ENCODE measurements at regions not wholly inside any gene's neighbourhood (a gene's known extent, or its start where the extent isn't known, plus 50 kb on each side); places are given as distances from the start of the nearest gene placed in this dataset.

GRCh38 chr3:22587446-22587845 lies 615.7 kb upstream of the UBE2E2 start:
- Histone ChIP-seq H3K79me1 (ENCODE audit: low read depth, low read length) (no peaks in the 10 kb centered on the region), H3K14ac (ENCODE audit: insufficient read length) (no peak overlapping the region), H3K23ac (ENCODE audit: insufficient read length) (no peak overlapping the region), H4K20me1 (replicated peaks in 1 of 2; ENCODE audit: control insufficient read depth in 1 of 2, insufficient read depth in 2 of 2, low read length in 2 of 2) (no peaks in the 10 kb centered on the region), H2AFZ (ENCODE audit: low read length) (peak overlapping the region; percentile 90), H3K9me3 (ENCODE audit: insufficient read depth in 2 of 2, low read depth in 1 of 2, low read length in 1 of 2) (no peaks in the 10 kb centered on the region), H3K27ac (ENCODE audit: low read depth, low read length) (no peak overlapping the region), H2AK5ac (ENCODE audit: low read depth, low read length) (no peak overlapping the region), H2BK15ac (ENCODE audit: low read length) (no peak overlapping the region), H3K56ac (replicated peaks; ENCODE audit: insufficient read length, low read depth, low read length) (no peak overlapping the region), H3K27me3 (replicated peaks in 1 of 4; ENCODE audit: control insufficient read depth in 3 of 4, extremely low read depth in 1 of 4, insufficient read depth in 3 of 4, low read length in 3 of 4) (no peaks in the 10 kb centered on the region), H3K79me2 (ENCODE audit: control insufficient read depth in 1 of 2, insufficient read depth in 2 of 2, low read length in 2 of 2) (no peaks in the 10 kb centered on the region), H2BK12ac (ENCODE audit: low read depth, low read length) (no peak overlapping the region), H3K18ac (ENCODE audit: extremely low read depth, low read length) (no peak overlapping the region), H2BK5ac (ENCODE audit: low read depth, low read length) (no peak overlapping the region), H3K4ac (replicated peaks; ENCODE audit: insufficient read length, low read depth, low read length) (no peak overlapping the region), H3K4me3 (ENCODE audit: extremely low read depth in 1 of 4, insufficient read depth in 2 of 4, low read depth in 3 of 4, low read length in 4 of 4) (no peak overlapping the region), H3K36me3 (ENCODE audit: control insufficient read depth in 2 of 4, insufficient read depth in 4 of 4, low read length in 3 of 4) (no peaks in the 10 kb centered on the region), H4K91ac (replicated peaks; ENCODE audit: insufficient read length, low read length) (no peak overlapping the region), H2BK120ac (replicated peaks; ENCODE audit: low read depth, low read length) (no peak overlapping the region), H2BK20ac (ENCODE audit: low read length) (no peak overlapping the region), H4K5ac (ENCODE audit: insufficient read length, low read depth, low read length) (no peak overlapping the region), H3K23me2 (ENCODE audit: low read depth, low read length) (no peaks in the 10 kb centered on the region), H3K9ac (replicated peaks in 1 of 4; ENCODE audit: extremely low read depth in 1 of 4, low read depth in 3 of 4, low read length in 3 of 4) (no peak overlapping the region), H3K4me2 (ENCODE audit: insufficient read depth in 1 of 2, low read depth in 2 of 2, low read length in 2 of 2) (no peak overlapping the region), H4K8ac (ENCODE audit: extremely low read depth, insufficient read depth, low read length) (no peak overlapping the region), H3K4me1 (replicated peaks in 1 of 4; ENCODE audit: control insufficient read depth in 3 of 4, insufficient read depth in 4 of 4, low read length in 3 of 4) (no peaks in the 10 kb centered on the region)
- POLR2A ChIA-PET (ENCODE audit: partially characterized antibody): no interaction called here
- CTCF ChIA-PET (ENCODE audit: partially characterized antibody): interaction anchor here (0.7 to 1.9 kb wide), 4 partner anchors 23 to 1658 kb away, joined by 3 to 12 read pairs (median 4); no protein-coding TSS in a partner anchor
- no peak for DNase-seq (ENCODE audit: low read depth in 1 of 2, low spot score in 2 of 2)
- WGBS, 2 experiments (ENCODE audit: extremely low coverage in 1 of 2, insufficient coverage in 1 of 2, insufficient read length in 1 of 2, insufficient replicate concordance in 2 of 2, low coverage in 1 of 2, low lambda C conversion rate in 2 of 2, missing lambda C conversion rate in 1 of 2): 91% methylated on average over 7 of the region's 7 CpGs; no CpG with 5 or more reads in 1 of the 2 experiments
- FAIRE-seq: no peak
- no peak for TF ChIP-seq NANOG (IDR thresholded peaks at IDR 0.05; ENCODE audit: insufficient read depth, low read depth, low read length, poor library complexity, severe bottlenecking)

Measured in H1 (cell line).